NCI-H524 treated with DMSO at 0.1 percent for 48 hours (cell line): ENCODE measurements at regions not wholly inside any gene's neighbourhood (a gene's known extent, or its start where the extent isn't known, plus 50 kb on each side); places are given as distances from the start of the nearest gene placed in this dataset.

Experiments used
- DNase-seq: peaks from one replicate; lab custom pipeline; 2025; lab: John Stamatoyannopoulos, UW

DNA sequence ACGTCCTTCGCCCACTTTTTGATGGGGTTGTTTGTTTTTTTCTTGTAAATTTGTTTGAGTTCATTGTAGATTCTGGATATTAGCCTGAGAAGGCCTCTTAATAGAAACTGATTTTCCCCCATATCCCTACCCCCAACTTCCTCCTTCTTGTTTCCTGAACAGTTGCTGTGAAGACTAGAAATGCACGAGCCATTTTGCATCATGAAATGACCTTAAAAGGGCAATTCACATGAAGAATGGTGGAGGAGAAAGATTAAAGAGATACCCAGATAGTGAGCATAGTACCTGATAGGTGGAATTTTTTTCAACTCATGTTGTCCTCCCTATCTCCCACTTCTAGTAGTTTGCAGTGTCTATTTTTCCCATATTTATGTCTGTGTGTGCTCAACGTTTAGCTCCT lies 55.2 kb upstream of the KCNH8 start:
- DNase-seq: no peak

DNA sequence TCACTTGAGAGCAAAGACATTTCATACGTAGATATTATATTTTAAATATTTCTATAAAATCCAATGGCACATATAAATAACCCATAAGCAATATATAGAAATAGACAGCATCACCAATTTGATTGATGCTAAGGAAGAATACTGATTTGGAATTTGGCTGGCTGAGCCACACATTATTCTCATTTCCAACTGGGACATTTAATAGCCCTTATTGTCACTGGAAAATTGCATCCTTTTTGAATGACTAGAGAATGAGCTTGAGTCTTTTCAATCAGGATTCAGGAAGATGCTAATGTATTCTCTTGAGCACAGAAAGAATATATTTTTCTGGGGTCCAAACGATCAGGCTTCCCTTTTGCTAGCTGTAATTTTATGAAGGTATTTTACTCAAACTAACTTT lies 70.9 kb upstream of the KCNH8 start:
- DNase-seq: no peak

- DNase-seq: no peak
Measured at GRCh38 chr3:19075037-19075436, 73.3 kb upstream of the KCNH8 start.

DNA sequence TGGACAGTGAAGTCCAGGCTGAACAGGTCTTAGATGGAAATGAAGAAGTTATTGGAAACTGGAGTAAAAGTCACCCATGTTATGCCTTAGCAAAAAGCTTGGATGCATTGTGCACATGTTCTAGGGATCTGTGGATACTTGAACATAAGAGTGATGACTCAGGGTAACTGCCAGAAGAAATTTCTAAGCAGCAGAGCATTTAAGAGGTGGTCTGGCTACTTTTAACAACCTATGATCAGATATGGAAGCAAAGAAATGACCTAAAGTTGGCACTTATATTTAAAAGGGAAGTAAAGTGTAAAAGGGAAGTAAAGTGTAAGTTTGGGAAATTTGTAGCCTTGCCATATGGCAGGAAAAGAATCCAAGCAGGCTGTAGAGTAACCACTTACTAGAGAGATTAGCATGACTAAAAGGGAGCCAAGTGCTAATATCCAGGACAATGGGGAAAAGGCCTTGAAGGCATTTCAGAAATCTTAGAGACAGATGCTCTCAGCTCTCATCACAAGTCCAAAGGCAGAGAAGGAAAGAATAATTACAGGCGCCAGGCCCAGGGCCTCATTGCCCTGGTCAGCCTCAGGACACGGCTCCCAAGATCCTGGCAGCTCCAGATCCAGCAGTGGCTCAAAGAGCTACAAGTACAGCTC lies 73.9 kb upstream of the KCNH8 start:
- DNase-seq: peak; percentile 84

GRCh38 chr3:19073341-19074105 lies 74.8 kb upstream of the KCNH8 start:
- no peak for DNase-seq

DNA sequence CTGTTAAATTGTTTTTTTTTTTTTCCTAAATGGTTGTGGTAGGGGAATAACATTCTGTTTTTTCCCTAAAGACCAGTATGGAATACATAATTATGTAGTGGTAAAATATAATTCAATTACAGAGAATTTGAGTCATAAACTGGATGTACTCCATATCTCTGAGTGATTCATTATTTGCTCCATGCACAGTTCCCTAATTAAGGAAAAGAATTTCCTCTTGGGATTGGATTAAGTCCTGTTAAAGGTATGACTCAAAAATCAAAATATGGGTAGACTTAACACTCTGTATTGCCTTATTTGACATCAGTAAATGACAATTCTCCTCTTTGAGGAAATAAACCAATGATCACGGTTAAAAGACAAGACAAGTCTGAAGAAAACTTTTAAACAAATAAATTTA lies 78.0 kb upstream of the KCNH8 start:
- no peak for DNase-seq

DNA sequence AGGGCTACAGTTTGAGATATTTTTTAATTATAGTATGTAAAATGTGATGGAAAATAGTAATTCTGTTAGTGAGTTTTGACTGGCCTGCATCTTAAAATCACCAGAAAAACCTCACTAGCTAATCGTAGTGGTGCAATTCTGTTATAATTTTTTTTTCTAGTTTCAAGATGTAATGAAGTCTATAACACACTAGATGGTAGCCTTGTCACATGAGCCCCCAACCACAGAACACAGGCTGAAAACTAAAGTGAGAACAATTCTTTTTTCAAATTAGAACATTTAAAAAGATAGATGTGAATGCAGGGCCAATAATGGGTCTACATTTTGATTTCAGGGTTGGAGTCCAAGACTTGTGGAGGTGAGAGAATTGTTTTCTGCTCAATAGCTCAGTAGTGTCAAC lies 83.3 kb upstream of the KCNH8 start:
- DNase-seq: no peak

- DNase-seq: no peak
Measured at GRCh38 chr3:19063936-19064335, 84.4 kb upstream of the KCNH8 start.

GRCh38 chr3:19060404-19060803 lies 87.9 kb upstream of the KCNH8 start:
- DNase-seq: no peak

- no peak for DNase-seq
Measured at GRCh38 chr3:19052874-19053273, 95.4 kb upstream of the KCNH8 start.

DNA sequence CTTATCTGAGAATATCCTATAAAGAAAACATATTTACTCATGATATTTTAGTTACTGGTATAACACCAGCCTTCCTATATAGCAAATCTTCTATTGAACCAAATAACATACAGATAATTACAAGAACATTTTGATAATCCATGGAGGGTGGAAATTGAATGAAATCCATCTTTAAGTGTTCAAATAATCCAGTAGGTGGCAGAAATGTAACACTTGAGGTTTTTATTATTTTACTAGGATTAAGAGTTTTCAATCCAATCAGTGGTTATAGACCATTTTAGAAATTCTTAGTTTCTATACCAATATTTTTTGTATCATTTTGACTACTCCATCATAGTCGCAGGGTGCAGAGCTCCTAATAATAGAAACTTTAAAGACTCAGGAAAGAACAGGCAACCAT lies 101.9 kb upstream of the KCNH8 start:
- DNase-seq: no peak

GRCh38 chr3:19030522-19030839 lies 117.8 kb upstream of the KCNH8 start:
- no peak for DNase-seq

DNA sequence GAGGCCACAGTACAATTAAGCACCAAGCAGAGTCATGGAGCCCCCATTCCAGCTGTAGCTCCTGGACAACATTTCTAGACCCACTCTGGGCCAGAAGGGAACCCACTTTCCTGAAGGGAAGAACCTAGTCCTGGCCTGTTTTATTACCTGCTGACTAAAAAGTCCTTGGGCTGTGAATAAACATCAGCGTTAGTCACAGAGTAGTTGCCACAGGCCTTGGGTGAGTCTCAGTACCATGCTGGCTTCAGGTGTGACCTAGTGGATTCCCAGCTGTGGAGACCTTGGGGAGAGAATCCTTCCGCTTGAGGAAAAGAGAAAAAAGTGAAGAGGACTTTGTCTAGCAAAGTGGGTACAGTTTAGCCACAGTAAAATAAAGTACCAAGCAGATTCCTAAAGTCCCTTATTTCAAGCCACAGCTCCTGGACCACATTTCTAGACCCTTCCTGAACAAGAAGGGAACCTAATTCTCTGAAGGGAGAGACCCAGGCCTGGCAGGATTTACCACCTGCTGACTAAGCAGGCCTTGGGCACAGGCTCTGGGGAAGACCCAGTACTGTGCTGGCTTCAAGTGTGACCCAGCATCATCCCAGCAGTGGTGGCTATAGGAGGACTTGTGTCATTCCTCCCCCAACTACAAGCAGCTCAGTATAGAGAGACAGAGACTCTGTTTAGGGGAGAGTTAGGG lies 118.3 kb upstream of the KCNH8 start:
- no peak for DNase-seq

- DNase-seq: no peak
Measured at GRCh38 chr3:19025441-19025840, 122.9 kb upstream of the KCNH8 start.

DNA sequence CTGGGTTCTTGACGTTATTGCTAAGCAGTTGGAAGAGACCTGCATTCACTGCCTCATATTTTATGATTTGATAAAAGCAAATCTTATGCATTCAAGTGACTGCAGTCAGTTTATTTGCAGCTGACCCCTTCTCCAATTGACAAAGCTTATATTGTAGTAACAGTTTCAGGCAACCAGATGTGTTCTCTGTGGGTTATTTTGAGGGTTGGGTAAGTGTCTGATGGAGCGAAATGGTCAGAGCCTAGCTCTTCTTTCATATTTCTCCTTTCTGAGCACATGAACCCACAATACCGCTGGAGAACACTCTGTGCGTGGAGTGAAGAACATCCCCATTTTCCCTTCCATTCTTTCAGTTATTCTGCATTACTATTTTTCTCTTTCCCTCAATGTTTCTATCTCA lies 125.8 kb upstream of the KCNH8 start:
- DNase-seq: no peak

DNA sequence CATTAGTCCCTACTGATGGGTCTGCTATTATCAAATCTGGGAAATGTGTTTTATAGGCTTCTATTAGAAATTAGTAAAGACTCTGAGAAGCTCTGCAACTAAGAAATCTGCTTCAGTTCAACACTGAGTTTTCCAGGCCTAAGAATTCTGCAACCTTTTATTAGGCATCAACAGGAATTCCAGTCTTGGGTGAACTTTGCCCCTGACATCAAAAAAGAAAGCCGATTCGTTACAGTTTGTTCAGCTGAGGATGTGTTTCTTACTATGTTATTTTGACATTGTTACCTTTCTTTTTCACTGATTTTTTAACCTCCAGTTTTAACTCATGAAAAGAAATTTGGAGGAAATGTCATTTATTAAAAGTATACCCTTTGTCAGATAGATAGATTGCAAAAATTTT lies 131.5 kb upstream of the KCNH8 start:
- no peak for DNase-seq

DNA sequence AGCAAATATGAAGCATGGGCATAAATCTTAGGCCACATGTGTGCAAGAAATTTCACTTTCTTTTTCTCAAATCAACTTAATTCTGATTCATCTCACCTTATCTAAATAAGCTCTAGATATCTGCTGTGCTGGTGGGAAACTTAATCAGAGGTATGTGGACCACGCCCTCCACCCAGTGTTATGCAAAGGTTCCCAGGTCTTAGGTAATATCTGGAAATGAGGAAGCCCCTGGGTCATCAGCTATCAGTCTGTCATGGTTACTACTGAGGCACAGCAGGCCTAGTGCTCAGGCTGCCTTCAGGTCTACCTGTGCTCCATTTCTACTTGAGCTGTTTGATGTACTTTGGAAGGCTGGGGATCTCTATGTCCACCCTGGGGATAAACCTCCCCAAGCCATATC lies 134.4 kb upstream of the KCNH8 start:
- DNase-seq: no peak

- DNase-seq: no peak
Measured at GRCh38 chr3:19012846-19013245, 135.5 kb upstream of the KCNH8 start.

- no peak for DNase-seq
Measured at GRCh38 chr3:19002606-19003005, 145.7 kb upstream of the KCNH8 start.

DNA sequence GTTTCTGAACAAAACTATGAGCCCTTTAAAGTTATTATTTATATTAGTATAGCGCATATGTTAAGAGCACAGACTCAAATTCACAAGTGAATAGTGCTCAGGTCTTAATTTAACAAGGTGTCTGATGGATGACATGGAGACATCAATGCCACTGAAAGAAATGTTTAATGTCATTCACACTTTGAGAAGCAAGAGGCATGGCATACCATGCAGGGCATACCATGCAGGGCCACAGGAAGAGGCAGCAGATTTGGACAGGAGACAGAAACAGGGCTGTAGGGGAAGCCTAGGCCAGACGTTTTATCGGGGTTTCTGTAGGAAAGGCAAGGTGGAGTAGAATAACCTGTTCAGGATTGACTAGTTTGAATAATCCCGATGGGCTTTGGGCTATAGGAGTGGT lies 150.2 kb upstream of the KCNH8 start:
- no peak for DNase-seq

- DNase-seq: no peak
Measured at GRCh38 chr3:18992709-18993108, 155.6 kb upstream of the KCNH8 start.

DNA sequence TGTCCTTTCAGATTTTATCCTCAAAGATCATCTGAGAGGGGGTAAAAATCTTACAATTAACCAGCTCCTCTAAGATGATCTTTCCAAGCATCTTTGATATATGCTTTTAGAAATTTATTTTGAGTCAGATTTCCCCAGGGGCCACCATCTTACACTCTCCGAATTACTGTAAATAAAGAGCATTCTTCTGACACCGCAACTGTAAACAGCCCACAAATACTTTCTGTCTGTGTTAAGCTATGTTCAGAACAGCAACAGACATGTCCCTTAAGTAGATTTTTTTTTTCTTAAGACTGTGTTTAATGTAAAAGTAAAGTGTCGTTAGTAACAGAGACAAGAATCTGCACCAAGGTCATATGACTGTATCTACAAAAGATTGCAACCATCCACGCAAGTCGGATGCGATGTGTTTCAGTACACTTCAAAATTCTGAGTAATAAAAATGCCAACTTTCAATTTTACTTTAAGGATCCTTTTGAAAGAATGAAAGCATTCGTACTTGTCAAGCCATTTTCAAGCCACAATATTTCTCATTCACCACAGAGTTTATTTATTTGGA lies 159.0 kb upstream of the KCNH8 start:
- DNase-seq: no peak

DNA sequence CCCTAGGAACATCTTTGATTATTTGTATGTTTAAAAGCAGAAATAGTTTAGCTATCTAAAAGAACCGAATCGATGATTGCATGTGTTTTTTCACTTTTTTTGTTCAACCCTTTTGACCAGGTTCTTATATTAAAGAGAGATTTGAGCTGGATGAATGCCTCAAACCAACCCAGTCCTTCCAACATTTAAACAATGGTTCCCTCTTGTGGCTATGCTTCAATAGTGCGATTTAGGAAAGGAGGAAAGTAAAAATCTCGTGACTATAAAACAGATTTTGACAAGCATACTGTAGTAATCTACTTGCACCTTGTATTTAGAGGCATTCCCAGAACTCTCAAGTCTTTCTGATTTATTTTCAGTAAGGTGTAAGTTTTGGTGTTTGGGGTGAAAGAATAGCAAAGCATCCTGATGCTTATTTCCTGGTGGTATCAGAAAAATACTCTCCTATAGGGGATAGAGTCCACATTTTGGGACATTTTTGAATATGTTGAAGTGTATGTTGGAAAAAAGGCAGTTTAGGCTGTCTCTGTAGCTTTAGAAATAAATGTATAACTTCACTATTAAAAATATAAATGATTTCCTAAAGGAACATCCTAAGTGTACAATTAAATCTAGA lies 159.6 kb upstream of the KCNH8 start:
- peak; percentile 26 for DNase-seq
